PC-3 (cell line): ENCODE measurements at regions not wholly inside any gene's neighbourhood (a gene's known extent, or its start where the extent isn't known, plus 50 kb on each side); places are given as distances from the start of the nearest gene placed in this dataset.

Experiments used
- CTCF ChIP-seq: fragments of 300-600 bp; sonication (generic); conservative IDR thresholded peaks from 2 replicates; pipeline ENCODE4 v1.5.1; 2017; ENCODE audit warnings: antibody characterized with exemption, low read depth, mild to moderate bottlenecking, low read length
- EZH2 ChIP-seq: fragments of 300-600 bp; sonication (generic); IDR thresholded peaks from one replicate; pipeline ENCODE4 v1.6.1; 2017; ENCODE audit warnings: antibody characterized with exemption, mild to moderate bottlenecking, low read length; ENCODE audit not compliant: unreplicated experiment

- TF ChIP-seq CTCF (no peak), EZH2 (no peak)
Observed at GRCh38 chr15:69994429-69995205, 103.1 kb downstream of the TLE3 start.
